LNCAP (cell line): ENCODE measurements at regions not wholly inside any gene's neighbourhood (a gene's known extent, or its start where the extent isn't known, plus 50 kb on each side); places are given as distances from the start of the nearest gene placed in this dataset.
A peak's percentile ranks its signal among the peaks of the same experiment; 100 is the strongest.

Experiments used
- TF ChIP-seq, protein P1 (sequence below): fragments of 450-650 bp; IDR thresholded peaks from 2 replicates; pipeline ENCODE4 v1.5.1; 2017; ENCODE audit warnings: mild to moderate bottlenecking

DNA sequence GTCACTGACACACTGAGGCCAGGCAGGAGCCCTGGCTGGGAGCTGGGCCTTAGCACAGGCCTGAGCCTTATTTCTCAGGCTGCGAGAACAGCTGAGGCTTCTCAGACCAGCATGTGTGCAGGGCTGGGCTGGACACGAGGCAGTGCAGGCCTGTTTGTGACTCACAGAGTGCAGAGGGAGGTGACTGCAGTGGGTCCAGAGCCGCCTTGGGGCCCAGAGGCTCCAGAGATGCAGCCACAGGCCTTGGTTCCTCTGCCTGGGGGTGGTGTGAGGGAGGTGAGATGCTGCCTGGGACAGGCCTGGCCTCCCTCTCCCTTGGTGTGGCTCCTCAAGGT lies 61.2 kb upstream of the ETV3 start:
- TF ChIP-seq, protein P1, sequence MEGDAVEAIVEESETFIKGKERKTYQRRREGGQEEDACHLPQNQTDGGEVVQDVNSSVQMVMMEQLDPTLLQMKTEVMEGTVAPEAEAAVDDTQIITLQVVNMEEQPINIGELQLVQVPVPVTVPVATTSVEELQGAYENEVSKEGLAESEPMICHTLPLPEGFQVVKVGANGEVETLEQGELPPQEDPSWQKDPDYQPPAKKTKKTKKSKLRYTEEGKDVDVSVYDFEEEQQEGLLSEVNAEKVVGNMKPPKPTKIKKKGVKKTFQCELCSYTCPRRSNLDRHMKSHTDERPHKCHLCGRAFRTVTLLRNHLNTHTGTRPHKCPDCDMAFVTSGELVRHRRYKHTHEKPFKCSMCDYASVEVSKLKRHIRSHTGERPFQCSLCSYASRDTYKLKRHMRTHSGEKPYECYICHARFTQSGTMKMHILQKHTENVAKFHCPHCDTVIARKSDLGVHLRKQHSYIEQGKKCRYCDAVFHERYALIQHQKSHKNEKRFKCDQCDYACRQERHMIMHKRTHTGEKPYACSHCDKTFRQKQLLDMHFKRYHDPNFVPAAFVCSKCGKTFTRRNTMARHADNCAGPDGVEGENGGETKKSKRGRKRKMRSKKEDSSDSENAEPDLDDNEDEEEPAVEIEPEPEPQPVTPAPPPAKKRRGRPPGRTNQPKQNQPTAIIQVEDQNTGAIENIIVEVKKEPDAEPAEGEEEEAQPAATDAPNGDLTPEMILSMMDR = no peak

DNA sequence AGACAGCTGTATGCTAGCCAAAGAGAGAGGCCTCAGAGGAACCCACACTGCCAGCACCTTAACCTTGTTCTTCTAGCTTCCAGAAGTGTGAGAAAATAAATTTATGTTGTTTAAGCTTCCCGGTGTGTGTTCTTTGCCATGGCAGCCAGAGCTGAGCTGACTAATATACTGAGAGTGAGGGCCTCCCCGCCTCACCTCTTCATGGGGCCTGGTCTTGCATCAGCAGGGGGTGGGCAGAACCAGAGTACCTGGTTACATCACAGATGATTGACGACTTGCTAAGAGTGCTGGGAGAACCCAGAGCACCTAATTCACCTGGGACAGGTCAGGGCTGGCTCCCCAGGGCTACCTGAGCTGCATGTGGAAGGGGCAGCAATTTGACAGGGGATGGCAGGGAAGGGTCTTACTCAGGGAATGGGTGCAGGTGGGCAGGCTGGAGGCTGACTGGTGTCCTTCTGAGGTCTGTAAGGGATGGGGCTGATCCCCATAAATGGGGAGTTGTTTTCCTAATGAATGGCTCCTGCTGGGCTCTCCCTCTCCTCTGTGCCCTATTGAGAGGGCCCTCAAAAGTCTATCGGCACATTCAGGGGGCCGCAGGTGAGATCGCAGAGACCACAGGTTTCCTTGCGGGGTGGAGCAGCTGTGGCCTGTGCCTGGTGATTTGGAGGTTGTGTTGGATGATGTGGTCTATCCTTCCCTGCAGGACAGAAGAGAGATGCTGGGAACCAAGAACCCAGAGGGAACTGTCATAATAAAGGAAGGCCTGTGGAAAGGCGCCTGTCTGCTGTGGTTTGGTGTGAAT lies 60.6 kb upstream of the ETV3 start:
- TF ChIP-seq, protein P1 = no peak

DNA sequence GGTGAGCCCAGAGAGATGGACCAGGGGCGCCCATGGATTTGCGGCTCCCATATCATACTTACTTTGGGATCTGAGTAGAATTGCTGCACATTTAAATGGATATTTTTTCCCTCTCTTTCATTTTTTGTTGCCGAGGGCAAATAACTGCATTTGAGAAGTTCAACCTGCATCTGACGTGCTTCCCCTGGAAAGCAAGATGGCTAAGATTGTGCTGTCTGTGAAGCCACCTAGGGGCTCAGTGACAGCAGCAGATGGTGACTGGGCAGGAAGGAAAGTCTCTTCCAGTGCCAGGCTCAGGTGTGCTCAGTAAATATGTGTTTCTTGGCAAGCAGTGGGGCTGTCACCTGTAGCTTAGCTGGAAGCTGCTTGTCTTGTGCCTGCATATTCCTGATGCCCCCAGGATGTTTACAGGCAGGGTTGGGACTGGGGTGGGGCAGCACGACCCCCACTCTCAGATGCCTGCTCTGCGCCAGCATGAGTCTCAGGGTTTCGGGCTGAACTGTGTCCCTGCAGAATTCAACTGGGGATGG lies 59.8 kb upstream of the ETV3 start:
- TF ChIP-seq, protein P1 = no peak

DNA sequence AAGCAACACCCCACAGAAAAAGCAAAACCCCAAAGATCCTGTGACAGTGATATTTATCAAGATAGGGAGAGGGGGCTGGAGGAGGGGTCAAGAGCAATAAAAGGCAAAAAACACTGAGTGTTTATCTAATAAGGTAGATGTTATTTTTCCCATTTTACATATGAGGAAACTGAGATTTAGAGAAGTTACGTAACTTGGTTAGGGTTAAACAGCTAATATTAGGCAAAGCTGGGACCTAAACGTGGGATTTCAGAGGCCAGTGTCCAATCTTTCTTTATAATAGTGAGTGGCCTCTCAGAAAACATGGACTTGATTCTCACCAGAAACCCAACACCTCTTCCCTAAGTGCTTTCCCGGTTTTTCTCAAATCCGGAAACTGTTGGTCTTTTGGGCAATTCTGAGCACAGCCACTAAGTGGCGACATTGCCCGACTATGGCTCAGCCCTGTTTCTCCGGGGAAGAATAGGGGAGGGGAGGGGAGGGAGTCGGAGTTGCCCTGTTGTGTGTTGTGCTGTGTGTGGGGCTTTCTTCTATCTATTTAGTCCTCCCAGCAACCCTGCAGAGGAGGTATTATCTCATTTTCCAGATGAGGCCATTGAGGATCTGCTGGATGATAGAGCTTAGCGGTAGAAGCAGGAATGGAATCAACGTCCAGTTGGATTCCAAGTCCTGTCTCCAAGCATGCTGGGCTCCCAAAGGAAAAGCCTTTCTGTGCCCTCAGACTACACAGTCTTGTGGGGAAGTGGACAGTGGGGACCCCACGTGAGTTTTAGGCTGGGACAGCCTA lies 58.7 kb upstream of the ETV3 start:
- TF ChIP-seq, protein P1 = peak; percentile 83

DNA sequence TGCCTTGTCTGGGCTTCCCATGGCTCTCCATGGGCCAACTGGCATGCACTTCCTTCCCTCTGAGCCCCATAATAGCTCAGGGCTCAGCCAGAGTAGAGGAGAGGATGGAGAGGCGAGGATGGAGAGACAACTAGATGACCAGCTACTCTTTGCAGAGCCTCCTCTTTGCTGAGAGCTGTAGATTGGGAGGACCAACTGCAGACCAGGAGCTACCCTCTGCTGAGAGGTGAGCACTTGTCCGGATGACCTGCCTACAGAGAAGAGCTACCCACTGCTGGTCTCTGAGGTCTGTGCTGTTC lies 58.0 kb upstream of the ETV3 start:
- TF ChIP-seq, protein P1 = no peak

DNA sequence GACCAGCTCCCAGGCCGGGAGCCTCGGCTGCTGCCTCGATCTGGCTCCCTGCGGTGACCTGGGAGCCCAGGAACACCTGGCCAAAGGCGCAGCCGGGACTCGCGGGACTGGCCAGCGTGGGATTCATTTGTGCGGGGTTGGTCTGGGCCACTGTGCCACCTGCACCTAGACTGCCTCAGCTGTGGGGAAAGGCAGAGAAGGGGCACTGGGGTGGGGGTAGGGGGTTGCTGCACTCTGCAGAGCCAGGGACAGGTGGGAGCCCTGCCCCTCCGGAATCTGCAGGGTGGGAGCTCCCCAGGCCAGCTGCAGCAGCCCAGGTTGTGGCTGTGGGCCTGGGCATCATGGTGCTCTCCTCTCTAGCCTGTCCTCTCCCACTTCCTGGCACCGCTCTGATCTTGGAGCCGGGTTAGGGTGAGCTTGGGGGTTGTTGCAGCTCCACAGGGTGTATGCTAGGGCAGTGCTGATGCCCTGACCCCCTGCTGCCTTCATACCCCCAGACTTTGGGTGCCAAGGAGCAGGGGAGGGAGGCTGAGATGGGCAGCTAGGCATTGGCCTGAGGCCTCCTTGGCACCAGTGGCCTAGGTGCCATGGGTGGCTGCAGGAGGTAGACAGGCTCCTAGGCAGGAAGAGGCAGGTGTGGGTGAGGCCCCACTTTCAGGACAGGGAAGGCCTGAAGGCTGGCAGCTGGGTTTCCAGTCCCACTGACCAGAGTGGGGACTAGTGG lies 57.5 kb upstream of the ETV3 start:
- TF ChIP-seq, protein P1 = no peak

DNA sequence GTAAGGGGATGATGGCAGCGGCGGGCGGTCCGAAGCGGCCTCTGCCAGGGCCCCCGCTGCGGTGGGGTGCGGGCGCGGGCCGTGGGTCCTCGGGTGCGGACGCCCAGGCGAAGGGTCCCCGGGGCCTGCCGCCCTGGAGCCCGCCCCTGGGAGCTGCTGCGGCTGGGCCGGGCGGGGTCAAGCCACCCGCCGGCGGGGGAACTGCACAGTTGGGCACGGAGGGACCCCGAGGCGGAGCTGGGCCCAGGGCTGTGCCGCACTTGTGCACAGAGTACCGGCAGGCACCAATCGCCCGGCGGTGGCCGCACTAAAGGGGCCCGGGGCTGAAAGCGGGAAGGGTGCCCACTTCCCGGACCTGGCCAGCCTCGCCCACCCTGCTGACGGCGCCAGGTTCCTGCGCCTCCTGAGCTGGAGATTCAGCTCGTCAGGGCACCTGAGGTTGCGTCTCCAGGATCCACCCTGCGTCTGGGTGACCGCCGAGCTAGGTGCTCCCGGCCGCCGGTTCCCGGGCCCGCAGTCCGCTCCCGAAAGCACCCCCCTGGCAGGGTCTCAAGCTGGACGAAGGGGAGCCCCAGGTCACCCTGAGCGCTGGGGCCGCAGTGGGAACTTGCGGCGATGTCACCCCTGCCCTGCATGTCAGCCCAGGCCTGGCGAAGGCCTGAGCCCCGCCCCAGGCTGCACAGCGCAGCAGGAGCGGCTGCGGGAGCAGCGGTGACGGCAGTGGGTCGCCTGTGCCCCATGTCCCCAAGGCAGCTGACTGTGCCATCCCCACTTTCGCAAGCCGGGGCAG lies 56.7 kb upstream of the ETV3 start:
- TF ChIP-seq, protein P1 = no peak
